GM12891 (cell line): ENCODE measurements at regions not wholly inside any gene's neighbourhood (a gene's known extent, or its start where the extent isn't known, plus 50 kb on each side); places are given as distances from the start of the nearest gene placed in this dataset.

ENCODE experiments used
- PAX5 ChIP-seq: IDR thresholded peaks from 2 replicates; pipeline ENCODE4 v1.6.1; 2011; ENCODE audit warnings: low read length, moderate library complexity, mild to moderate bottlenecking; ENCODE audit not compliant: insufficient read depth, severe bottlenecking
- POLR2A ChIP-seq: IDR thresholded peaks from 2 replicates; pipeline ENCODE4 v1.6.1; 2011; ENCODE audit warnings: low read depth, low read length, control low read depth
- POLR2AphosphoS5 ChIP-seq: IDR thresholded peaks from 2 replicates; pipeline ENCODE4 v1.6.1; 2011; ENCODE audit warnings: low read depth, low read length, control low read depth
- POU2F2 ChIP-seq: IDR thresholded peaks from 2 replicates; pipeline ENCODE4 v1.6.1; 2011; ENCODE audit warnings: low read depth, mild to moderate bottlenecking, control low read depth, low read length, moderate library complexity
- SPI1 ChIP-seq: IDR thresholded peaks from 2 replicates; pipeline ENCODE4 v1.6.1; 2011; ENCODE audit warnings: low read depth, low read length, control low read depth
- TAF1 ChIP-seq: IDR thresholded peaks from 2 replicates; pipeline ENCODE4 v1.6.1; 2011; ENCODE audit warnings: low read depth, low read length, control low read depth

DNA sequence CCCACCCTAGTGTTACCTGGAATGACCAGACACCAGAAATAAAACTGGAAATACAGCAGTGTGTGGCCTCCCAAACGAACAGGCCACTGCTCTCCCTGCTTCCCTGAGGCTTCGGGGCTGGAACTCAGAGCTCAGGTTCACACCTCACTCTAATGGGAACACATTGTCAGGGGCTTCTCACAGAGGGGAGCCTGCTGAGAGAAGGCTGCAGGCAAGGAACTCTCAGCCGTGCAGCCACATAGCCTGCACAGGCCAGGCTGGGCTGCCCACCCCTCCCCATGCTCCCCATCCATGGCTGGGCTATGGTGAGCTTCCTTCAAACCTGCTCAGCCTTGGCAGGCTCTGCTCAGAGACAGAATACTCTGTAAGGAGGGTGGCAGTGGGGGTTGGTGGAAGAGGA is 302.5 kb downstream of the EMP1 start:
- no peak for TF ChIP-seq POLR2A
- no peak for TF ChIP-seq SPI1
- no peak for TF ChIP-seq POLR2AphosphoS5
- TF ChIP-seq TAF1: no peak
- TF ChIP-seq POU2F2: no peak
- no peak for TF ChIP-seq PAX5
